ENCODE measurements at regions not wholly inside any gene's neighbourhood (a gene's known extent, or its start where the extent isn't known, plus 50 kb on each side); places are given as distances from the start of the nearest gene placed in this dataset.

GRCh38 chr2:157948856-157949255 lies 72.7 kb upstream of the ACVR1 start:
- TF ChIP-seq CTCF (IDR thresholded peaks at IDR 0.05; ENCODE audit: borderline replicate concordance, extremely low read depth, low read length, poor library complexity, severe bottlenecking) (no peak), EZH2 (IDR thresholded peaks at IDR 0.05; ENCODE audit: borderline replicate concordance, low read depth, low read length, severe bottlenecking) (no peak)

Data from DND-41 (cell line).